Neural progenitor cell (in vitro differentiated cells): ENCODE measurements at regions not wholly inside any gene's neighbourhood (a gene's known extent, or its start where the extent isn't known, plus 50 kb on each side); places are given as distances from the start of the nearest gene placed in this dataset.

Source experiments
- EZH2 ChIP-seq: fragments of 200-600 bp; sonication (generic); IDR thresholded peaks from 2 replicates; pipeline ENCODE4 v1.6.1; 2017; ENCODE audit warnings: antibody characterized with exemption, mild to moderate bottlenecking, moderate library complexity
- TF ChIP-seq, protein P1 (sequence below): fragments of 200-600 bp; sonication (generic); IDR thresholded peaks from 2 replicates; pipeline ENCODE4 v1.5.1; 2017; ENCODE audit warnings: antibody characterized with exemption, mild to moderate bottlenecking

DNA sequence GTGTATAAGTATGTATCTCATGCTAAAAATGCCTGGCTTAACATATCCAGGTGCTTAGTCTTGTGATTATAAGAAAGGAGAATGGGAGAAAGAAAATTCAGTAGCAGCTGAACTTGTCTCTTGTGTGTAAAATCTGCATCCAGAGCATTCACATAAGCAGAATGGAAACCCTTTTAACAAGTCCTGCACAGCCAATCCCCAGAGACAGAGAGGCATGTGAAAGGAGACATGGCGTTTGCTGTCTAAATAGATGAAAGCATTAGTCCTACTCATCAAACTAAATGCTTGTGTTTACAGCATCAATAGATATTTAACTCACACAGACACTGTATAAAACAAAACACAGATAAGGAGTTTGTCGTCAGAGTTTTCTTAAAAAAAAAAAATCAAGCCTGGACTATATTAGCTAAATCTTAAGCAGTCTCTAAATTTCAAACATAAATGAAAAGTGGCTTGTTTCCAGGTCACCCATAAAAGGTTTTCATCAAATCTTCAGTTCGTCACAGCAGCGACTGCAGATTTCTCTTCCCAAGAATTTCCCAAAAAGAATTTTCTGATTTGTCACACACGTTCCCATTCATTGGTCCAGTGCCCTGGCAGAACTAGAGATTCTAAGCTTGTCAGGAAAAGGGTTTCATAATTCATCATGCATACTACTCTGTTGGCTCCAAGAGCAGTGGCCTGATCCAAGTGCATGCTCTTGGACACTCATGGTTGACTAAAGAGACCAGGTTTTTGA is 249.2 kb downstream of the BTG1 start:
- TF ChIP-seq EZH2 = no peak
- TF ChIP-seq, protein P1, sequence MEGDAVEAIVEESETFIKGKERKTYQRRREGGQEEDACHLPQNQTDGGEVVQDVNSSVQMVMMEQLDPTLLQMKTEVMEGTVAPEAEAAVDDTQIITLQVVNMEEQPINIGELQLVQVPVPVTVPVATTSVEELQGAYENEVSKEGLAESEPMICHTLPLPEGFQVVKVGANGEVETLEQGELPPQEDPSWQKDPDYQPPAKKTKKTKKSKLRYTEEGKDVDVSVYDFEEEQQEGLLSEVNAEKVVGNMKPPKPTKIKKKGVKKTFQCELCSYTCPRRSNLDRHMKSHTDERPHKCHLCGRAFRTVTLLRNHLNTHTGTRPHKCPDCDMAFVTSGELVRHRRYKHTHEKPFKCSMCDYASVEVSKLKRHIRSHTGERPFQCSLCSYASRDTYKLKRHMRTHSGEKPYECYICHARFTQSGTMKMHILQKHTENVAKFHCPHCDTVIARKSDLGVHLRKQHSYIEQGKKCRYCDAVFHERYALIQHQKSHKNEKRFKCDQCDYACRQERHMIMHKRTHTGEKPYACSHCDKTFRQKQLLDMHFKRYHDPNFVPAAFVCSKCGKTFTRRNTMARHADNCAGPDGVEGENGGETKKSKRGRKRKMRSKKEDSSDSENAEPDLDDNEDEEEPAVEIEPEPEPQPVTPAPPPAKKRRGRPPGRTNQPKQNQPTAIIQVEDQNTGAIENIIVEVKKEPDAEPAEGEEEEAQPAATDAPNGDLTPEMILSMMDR = no peak
